ENCODE measurements at regions not wholly inside any gene's neighbourhood (a gene's known extent, or its start where the extent isn't known, plus 50 kb on each side); places are given as distances from the start of the nearest gene placed in this dataset.
"Not testable (repeated sequence)": the region's sequence is repeated elsewhere in the genome, so short reads cannot be mapped to it uniquely, and the experiment has no call there.

DNA sequence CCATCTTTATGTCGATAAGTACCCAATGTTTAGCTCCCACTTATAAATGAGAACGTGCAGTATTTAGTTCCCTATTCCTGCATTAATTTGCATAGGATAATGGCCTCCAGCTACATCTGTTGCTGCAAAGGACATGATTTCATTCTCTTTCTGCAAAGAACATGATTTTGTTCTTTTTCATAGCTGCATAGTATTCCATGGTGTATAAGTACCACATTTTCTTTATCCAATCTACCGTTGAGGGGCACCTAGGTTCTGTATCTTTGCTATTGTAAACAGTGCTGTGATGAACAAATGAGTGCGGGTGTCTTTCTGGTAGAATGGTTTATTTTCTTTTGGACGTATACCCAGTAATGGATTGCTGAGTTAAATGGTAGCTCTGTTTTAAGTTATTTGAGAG is 63.0 kb downstream of the HLX start:
- ChIA-PET POLR2A (no interaction called here), CTCF (no interaction called here)
- no peak for TF ChIP-seq TARDBP (IDR thresholded peaks at IDR 0.05)
- DNase-seq (ENCODE audit: extremely low spot score): no peak

- DNase-seq (ENCODE audit: extremely low spot score); CTCF ChIA-PET; POLR2A ChIA-PET: not testable (repeated sequence)
Observed at GRCh38 chr1:220942914-220943313, 63.7 kb downstream of the HLX start.

DNA sequence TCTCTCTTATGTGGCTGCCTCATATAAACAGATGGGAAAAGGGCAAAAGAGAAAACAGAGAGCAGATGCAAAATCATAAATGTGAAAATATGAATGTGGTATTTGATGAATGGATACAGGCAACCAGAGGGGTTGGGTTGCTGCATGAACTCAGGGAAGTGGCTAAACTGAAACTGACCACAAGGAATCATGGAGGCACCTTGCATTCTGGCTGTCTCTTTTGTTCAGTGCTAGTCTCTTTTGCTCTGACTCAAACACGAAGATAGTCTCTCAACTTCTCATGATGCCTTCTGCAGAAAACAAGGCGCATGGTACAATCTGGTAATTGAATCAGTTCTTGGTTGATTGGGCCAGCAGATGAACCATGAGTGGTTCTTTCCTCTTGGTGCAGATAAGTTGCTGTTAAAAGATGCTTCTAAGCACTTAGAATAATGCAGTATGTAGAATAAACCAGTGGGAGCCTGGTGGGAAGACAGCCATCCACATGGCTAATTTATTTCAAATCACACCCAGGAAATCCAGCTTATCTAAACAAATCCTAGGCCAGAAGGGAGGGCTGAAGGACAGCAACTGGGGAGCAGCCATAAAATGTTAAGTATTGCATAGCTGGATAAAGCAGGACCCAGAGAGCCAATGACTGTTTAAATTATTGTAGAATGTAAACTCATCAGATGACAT is 64.2 kb downstream of the HLX start:
- DNase-seq (ENCODE audit: extremely low spot score): no peak
- CTCF ChIA-PET: no interaction called here
- POLR2A ChIA-PET: no interaction called here
- TF ChIP-seq ZNF384 (IDR thresholded peaks at IDR 0.05) (no peak), SUZ12 (IDR thresholded peaks at IDR 0.05) (no peak), BHLHE40 (IDR thresholded peaks at IDR 0.05; ENCODE audit: borderline replicate concordance) (no peak), FOXK2 (IDR thresholded peaks at IDR 0.05) (no peak)

DNA sequence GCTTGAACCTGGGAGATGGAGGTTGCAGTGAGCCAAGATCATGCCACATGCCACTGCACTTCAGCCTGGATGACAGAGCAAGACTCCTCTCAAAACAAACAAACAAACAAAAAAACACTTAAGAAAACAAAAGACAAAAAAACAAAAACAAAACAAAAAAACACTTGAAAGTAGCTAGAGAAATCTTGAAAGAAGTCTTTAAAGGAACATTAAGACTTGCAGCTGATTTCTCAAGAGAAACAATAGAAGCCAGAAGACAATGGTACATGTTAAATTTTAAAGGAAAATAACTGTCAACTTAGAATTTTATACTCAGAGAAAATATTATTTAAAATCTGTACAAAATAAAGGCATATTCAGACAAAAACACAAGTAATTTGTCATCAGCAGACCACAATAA is 71.3 kb downstream of the HLX start:
- CTCF ChIA-PET: no interaction called here
- POLR2A ChIA-PET: no interaction called here

GRCh38 chr1:220952961-220953643 is 73.9 kb downstream of the HLX start:
- POLR2A ChIA-PET: no interaction called here
- TF ChIP-seq ELF4 (IDR thresholded peaks at IDR 0.05) (no peak), ARNT (IDR thresholded peaks at IDR 0.05) (no peak), TARDBP (IDR thresholded peaks at IDR 0.05) (no peak), NFRKB (IDR thresholded peaks at IDR 0.05) (no peak), CTBP1 (IDR thresholded peaks at IDR 0.05; ENCODE audit: borderline replicate concordance) (no peak), FOXK2 (IDR thresholded peaks at IDR 0.05) (no peak), FOXM1 (IDR thresholded peaks at IDR 0.05; ENCODE audit: borderline replicate concordance) (no peak), SUZ12 (IDR thresholded peaks at IDR 0.05) (no peak), HDGF (IDR thresholded peaks at IDR 0.05; ENCODE audit: borderline replicate concordance) (no peak), LEF1 (IDR thresholded peaks at IDR 0.05; ENCODE audit: borderline replicate concordance) (no peak), L3MBTL2 (conservative IDR thresholded peaks at IDR 0.05) (no peak)
- no peak for DNase-seq (ENCODE audit: extremely low spot score)
- CTCF ChIA-PET: no interaction called here

More for the DNA sequence above, 71.3 kb downstream of the HLX start:
- DNase-seq (ENCODE audit: extremely low spot score): no peak
- TF ChIP-seq FOXM1 (IDR thresholded peaks at IDR 0.05; ENCODE audit: borderline replicate concordance) (no peak), SUZ12 (IDR thresholded peaks at IDR 0.05) (no peak), PKNOX1 (IDR thresholded peaks at IDR 0.05) (no peak), BHLHE40 (IDR thresholded peaks at IDR 0.05; ENCODE audit: borderline replicate concordance) (no peak), TARDBP (IDR thresholded peaks at IDR 0.05) (no peak), SP1 (IDR thresholded peaks at IDR 0.05) (no peak), ZNF384 (IDR thresholded peaks at IDR 0.05) (no peak), FOXK2 (IDR thresholded peaks at IDR 0.05) (no peak), L3MBTL2 (conservative IDR thresholded peaks at IDR 0.05) (no peak), FOXA1 (IDR thresholded peaks at IDR 0.05) (no peak), NFRKB (IDR thresholded peaks at IDR 0.05) (no peak), ARNT (IDR thresholded peaks at IDR 0.05) (no peak), LEF1 (IDR thresholded peaks at IDR 0.05; ENCODE audit: borderline replicate concordance) (no peak), HDGF (IDR thresholded peaks at IDR 0.05; ENCODE audit: borderline replicate concordance) (no peak), ELF4 (IDR thresholded peaks at IDR 0.05) (no peak), CTBP1 (IDR thresholded peaks at IDR 0.05; ENCODE audit: borderline replicate concordance) (no peak)

- TF ChIP-seq FOXA1 (IDR thresholded peaks at IDR 0.05) (no peak), PKNOX1 (IDR thresholded peaks at IDR 0.05) (no peak), SUZ12 (IDR thresholded peaks at IDR 0.05) (no peak), LEF1 (IDR thresholded peaks at IDR 0.05; ENCODE audit: borderline replicate concordance) (no peak), BHLHE40 (IDR thresholded peaks at IDR 0.05; ENCODE audit: borderline replicate concordance) (no peak), ZNF384 (IDR thresholded peaks at IDR 0.05) (no peak), FOXK2 (IDR thresholded peaks at IDR 0.05) (no peak), CTBP1 (IDR thresholded peaks at IDR 0.05; ENCODE audit: borderline replicate concordance) (no peak), TARDBP (IDR thresholded peaks at IDR 0.05) (no peak), ELF4 (IDR thresholded peaks at IDR 0.05) (no peak), HDGF (IDR thresholded peaks at IDR 0.05; ENCODE audit: borderline replicate concordance) (no peak), ARNT (IDR thresholded peaks at IDR 0.05) (no peak), FOXM1 (IDR thresholded peaks at IDR 0.05; ENCODE audit: borderline replicate concordance) (no peak)
- no peak for DNase-seq (ENCODE audit: extremely low spot score)
- ChIA-PET CTCF (interaction anchor here (0.6 kb wide), 1 partner anchor 179 kb away, joined by 6 read pairs; no protein-coding TSS in a partner anchor), POLR2A (no interaction called here)
Observed at GRCh38 chr1:220954321-220955075, 75.3 kb downstream of the HLX start.

- DNase-seq (ENCODE audit: extremely low spot score): no peak
- no peak for TF ChIP-seq NFRKB (IDR thresholded peaks at IDR 0.05)
- no peak for TF ChIP-seq PKNOX1 (IDR thresholded peaks at IDR 0.05)
- TF ChIP-seq HDGF (IDR thresholded peaks at IDR 0.05; ENCODE audit: borderline replicate concordance): no peak
- no peak for TF ChIP-seq ELF4 (IDR thresholded peaks at IDR 0.05)
- TF ChIP-seq FOXK2 (IDR thresholded peaks at IDR 0.05): no peak
- no peak for TF ChIP-seq TARDBP (IDR thresholded peaks at IDR 0.05)
- ChIA-PET CTCF (no interaction called here), POLR2A (no interaction called here)
Observed at GRCh38 chr1:220955116-220955515, 75.9 kb downstream of the HLX start.

Measured in HEK293T (cell line).